OCI-LY7 (cell line): ENCODE measurements at regions not wholly inside any gene's neighbourhood (a gene's known extent, or its start where the extent isn't known, plus 50 kb on each side); places are given as distances from the start of the nearest gene placed in this dataset.

Source experiments
- CTCF ChIP-seq: fragments of 200-600 bp; sonication (generic); conservative IDR thresholded peaks from 2 replicates; pipeline ENCODE4 v1.5.1; 2014; ENCODE audit warnings: mild to moderate bottlenecking, antibody characterized with exemption, low read length, moderate library complexity, mixed read lengths
- EZH2phosphoT487 ChIP-seq: fragments of 200-600 bp; sonication (generic); IDR thresholded peaks from 2 replicates; pipeline ENCODE4 v1.6.1; 2018; ENCODE audit warnings: low read depth, borderline replicate concordance, mild to moderate bottlenecking, mixed run types, antibody characterized with exemption, low read length, moderate library complexity, mixed read lengths

GRCh38 chr13:64849196-64849595 lies 2380.9 kb downstream of the PCDH9 start:
- TF ChIP-seq CTCF, result no peak
- no peak for TF ChIP-seq EZH2phosphoT487
